C4-2B (cell line): ENCODE measurements at regions not wholly inside any gene's neighbourhood (a gene's known extent, or its start where the extent isn't known, plus 50 kb on each side); places are given as distances from the start of the nearest gene placed in this dataset.

Source experiments
- H3K27ac ChIP-seq: fragments of 450-650 bp; 2 replicates; pipeline ENCODE4 v1.5.1; 2017
- CTCF ChIP-seq: fragments of 450-650 bp; conservative IDR thresholded peaks from 2 replicates; pipeline ENCODE4 v1.5.1; 2017; ENCODE audit warnings: mild to moderate bottlenecking
- ZFX ChIP-seq: fragments of 450-650 bp; IDR thresholded peaks from 2 replicates; pipeline ENCODE4 v1.6.1; 2017

- H3K27ac ChIP-seq: no peak overlapping the region
- no peak for TF ChIP-seq CTCF
These were observed 376.9 kb upstream of the RASGRP1 start for GRCh38 chr15:38941399-38941953.

GRCh38 chr15:38944536-38944935, 379.9 kb upstream of the RASGRP1 start:
- no peak for TF ChIP-seq CTCF
- no peak for TF ChIP-seq ZFX
- H3K27ac ChIP-seq: no peak overlapping the region

- no peak for TF ChIP-seq CTCF
- no peak for TF ChIP-seq ZFX
- no peak overlapping the region for H3K27ac ChIP-seq
These were observed 381.1 kb upstream of the RASGRP1 start for GRCh38 chr15:38945551-38946298.

- H3K27ac ChIP-seq: no peak overlapping the region
- no peak for TF ChIP-seq CTCF
- TF ChIP-seq ZFX: no peak
These were observed 389.5 kb upstream of the RASGRP1 start for GRCh38 chr15:38954090-38954489.

GRCh38 chr15:38961456-38961855, 396.8 kb upstream of the RASGRP1 start:
- TF ChIP-seq CTCF (no peak), ZFX (no peak)
- H3K27ac ChIP-seq: no peak overlapping the region

GRCh38 chr15:38961931-38962330, 397.3 kb upstream of the RASGRP1 start:
- H3K27ac ChIP-seq: no peak overlapping the region
- TF ChIP-seq ZFX (no peak), CTCF (no peak)

GRCh38 chr15:38972831-38973230, 408.2 kb upstream of the RASGRP1 start:
- H3K27ac ChIP-seq: no peak overlapping the region
- TF ChIP-seq CTCF (no peak), ZFX (no peak)
